GM19023 (cell line): ENCODE measurements at regions not wholly inside any gene's neighbourhood (a gene's known extent, or its start where the extent isn't known, plus 50 kb on each side); places are given as distances from the start of the nearest gene placed in this dataset.
"Not testable (repeated sequence)": the region's sequence is repeated elsewhere in the genome, so short reads cannot be mapped to it uniquely, and the experiment has no call there.

Experiments
- ATAC-seq: cut with Tn5 transposase; IDR thresholded peaks from one replicate; pipeline ENCODE4 v1.9.1; 2021; ENCODE audit warnings: mild to moderate bottlenecking, moderate library complexity; ENCODE audit not compliant: unreplicated experiment

DNA sequence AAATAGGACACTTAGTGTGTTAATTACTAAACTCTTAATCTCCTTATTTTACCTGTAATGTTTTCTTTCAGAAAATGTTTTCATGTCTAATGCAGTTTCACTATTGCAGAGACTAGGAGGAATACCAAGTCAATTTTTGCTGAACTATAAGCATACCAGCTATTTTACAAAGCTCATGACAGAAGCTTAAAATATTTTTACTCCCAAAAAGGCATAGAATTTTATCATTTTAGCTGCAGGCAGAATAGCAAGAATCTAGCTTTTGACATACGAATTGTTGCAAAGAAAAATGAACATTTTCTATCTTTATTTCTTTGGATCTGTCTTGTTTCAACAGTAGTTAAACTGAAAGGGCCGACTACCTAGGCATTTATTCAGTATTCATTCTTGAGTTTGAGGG is 366.9 kb downstream of the FAT3 start:
- ATAC-seq: no peak

DNA sequence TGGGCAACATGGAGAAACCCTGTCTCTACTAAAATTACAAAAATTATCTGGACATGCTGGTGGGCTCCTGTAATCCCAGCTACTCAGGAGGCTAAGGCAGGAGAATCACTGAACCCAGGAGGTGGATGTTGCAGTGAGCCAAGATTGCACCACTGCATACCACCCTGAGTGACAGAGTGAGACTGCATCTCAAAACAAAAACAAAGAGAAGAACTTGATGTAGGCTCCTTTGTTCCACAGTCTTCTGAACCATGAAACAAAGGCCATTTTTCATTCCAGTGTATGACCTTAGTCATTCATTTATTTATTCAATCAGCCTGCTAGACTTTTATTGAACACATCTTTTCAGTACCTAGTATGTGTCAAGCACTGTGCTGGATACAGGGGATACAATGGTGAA is 369.6 kb downstream of the FAT3 start:
- ATAC-seq: no peak

DNA sequence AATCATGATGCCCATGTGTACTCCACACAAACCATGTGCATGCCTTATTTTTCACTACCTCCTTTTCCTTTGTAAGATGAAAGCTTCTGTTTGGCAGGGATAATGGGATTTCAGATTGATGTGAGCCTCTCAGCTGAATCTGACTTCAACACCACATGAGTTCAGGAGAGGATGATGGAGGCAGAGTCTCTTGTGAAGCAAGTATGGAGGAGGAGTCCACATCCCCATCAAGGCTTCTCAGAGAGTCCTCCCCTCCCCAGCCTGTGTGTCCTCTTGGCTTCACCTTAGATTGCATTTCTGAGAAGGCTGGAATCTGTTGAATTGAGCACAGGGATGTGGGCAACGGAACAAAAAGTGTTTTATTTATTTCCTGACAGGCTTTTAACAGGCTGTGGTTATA is 370.4 kb downstream of the FAT3 start:
- ATAC-seq: no peak

DNA sequence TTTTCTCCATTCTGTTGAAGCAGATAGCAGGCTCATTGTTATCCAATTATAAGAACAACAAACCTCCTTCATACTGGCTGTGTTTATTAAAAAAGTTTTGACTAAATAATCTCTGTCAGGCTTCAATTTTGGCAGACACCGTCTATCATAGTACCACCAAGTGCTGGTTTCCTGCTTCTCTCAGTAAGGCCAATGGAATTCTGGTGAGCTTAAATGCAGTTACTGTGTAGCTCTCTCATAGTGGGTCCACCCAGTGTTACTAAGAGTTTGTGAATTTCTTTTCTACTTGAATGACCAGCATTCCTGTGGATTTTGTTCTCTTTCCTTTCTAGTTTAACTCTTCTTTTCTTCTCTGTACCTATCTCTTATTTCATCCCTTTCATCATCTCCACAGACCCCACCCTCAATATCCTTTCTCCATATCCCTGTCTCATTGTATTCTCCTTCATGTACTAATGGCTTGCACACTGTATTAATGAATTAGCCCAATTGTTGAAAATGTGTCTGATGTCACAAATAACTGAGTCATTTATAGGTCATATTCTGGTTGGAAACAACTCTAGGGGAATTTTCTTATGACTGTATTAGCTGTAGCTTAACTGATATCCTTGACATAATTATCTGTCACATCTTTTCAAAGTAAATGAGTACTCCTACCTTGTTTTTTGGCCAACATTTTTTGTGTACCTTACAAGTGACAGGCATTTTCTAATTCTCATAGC is 372.1 kb downstream of the FAT3 start:
- ATAC-seq: no peak

DNA sequence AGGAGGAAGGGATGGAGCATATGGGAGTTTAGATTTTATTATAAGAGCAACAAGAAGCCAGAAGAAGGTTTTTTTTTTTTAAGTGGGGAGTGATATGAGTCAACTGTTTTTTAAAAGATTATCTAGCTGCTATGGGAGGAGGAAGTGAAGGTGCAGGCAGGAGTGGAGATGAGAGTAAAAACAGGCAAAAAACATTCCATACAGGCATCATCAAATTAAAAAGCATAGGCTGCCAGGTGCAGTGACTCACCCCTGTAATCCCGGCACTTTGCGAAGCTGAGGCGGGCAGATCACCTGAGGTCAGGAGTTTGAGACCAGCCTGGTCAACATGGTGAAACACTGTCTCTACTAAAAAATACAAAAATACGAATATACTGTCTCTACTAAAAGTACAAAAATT is 368.4 kb upstream of the MTNR1B start:
- no peak for ATAC-seq

DNA sequence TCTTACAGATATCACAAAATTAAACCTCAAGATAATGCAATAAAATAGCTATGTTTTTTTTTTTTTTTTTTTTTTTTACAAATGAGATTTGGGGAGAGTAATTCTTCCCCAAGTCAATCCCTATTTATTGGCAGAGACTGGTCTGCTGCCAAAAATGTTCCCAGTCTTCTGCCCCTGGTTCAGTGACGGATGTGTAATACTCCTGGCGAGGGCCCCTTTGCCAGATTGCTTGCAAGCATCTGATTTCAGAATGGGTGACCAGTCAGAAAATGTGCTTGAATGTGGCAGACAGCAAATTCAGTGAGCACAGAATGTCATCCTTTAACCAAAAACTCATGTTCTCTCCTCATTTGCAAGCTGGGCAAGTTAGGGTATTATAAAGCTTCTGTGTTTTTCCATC is 363.8 kb upstream of the MTNR1B start:
- no peak for ATAC-seq

DNA sequence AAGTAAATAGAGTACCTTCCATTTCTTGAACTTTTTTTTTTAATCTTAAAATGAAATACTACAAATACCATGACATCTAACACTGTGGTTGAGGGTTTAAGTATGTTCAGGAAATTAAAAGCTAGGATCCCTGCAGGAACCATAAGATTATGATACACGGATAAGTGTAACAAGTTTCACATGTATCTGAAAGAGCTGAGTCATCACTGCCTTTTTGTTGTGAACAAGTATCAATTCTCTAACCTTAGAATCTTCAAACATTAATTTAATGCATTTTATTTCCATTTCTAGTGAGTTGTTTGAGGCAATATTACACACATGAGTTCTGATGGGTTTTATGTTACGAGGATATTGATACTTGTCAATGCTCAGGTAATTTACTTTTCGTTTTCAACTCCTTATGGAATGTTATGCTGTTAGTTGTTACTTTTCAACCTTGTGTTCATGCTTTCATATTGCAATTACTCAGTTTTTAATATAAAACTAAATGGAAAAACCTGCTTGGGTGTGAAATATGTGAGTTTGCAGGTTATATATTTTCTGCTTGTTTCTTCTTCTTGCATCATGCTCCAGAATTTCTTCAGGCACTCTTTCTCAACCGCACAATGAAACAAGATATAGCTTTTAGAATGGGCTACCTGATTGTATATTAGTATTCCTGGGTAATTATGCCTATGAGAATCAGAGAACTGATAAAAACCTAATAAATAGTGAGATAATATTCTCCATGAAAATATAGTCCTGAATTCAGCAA is 361.3 kb upstream of the MTNR1B start:
- no peak for ATAC-seq

DNA sequence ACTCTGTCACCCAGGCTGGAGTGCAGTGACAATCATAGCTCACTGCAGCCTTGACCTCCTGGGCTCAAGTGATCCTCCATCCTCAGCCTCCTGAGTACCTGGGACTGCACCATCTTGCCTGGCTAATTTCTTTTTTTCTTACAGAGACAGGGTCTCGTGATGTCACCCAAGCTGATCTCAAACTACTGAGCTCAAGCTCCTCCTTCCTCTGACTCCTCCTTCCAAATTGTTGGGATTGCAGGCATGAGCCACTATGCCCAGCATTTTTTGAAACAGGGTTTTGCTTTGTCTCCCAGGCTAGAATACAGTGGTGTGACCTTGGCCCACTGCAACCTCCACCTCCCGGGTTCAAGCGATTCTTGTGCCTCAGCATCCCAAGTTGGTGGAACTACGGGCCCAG is 358.3 kb upstream of the MTNR1B start:
- ATAC-seq: no peak

DNA sequence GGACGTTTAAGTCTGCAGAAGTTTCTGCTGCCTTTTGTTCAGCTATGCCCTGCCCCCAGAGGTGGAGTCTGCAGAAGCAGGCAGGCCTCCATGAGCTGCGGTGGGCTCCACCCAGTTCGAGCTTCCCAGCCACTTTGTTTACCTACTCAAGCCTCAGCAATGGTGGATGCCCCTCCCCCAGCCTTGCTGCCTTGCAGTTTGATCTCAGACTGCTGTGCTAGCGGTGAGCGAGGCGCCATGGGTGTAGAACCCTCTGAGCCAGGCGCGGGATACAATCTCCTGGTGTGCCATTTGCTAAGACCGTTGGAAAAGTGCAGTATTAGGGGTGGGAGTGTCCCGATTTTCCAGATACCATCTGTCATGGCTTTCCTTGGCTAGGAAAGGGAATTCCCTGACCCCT is 351.4 kb upstream of the MTNR1B start:
- not testable (repeated sequence) for ATAC-seq

DNA sequence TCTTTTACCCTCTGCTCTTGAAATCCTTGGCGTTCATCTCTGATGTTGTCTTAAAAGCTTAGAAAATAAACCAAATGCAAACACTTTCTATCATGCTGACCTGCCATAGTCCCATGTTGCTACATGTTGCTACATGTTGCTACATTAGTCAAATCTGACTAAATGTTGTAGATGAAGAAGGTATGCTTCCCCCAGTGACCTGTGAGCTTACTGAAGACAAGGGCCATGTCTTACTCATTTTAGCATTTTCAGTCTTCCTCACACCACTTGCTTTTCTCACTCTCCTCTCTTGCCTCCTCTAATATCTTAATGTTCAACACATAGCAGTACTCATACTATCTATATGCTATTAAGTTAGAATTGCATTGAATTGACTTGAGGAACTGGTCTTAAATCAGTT is 346.4 kb upstream of the MTNR1B start:
- ATAC-seq: no peak

DNA sequence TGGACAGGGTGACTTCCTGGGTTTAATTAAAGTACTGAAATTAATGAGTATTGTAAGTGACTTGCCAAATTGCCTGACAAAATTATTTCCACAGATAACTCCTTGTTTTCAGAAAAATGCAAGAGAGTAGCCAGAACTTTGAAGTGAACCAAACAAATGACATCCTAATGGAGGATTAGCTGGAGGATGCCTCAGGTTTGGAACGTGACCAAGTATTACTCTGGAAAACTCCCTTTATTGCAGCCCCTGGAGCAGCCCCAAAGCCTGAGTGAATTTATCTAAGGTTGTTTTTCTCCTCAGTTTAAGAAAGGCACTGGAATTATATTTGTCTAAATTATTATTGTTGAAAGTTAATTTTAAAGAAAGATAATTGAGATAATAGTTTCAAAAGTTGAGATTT is 343.6 kb upstream of the MTNR1B start:
- ATAC-seq: no peak

DNA sequence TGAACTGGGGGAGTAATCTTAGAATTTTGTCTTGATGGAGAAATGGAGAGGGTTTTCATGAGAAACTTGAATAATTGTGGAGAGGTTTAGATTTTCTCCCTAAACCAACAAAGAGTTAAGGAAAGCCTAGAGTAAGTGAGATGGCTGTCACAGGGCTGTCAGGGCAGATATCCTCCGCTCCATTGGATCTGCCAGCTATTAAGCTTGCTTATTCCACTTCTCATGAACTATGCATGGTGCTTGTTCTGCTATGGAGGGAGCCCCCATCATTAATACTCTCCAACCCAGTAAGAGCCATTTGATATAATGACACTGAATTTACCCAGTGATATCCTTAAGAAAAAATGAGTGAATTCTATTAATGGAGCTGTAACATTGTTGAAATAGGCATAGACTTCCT is 342.8 kb upstream of the MTNR1B start:
- ATAC-seq: no peak

DNA sequence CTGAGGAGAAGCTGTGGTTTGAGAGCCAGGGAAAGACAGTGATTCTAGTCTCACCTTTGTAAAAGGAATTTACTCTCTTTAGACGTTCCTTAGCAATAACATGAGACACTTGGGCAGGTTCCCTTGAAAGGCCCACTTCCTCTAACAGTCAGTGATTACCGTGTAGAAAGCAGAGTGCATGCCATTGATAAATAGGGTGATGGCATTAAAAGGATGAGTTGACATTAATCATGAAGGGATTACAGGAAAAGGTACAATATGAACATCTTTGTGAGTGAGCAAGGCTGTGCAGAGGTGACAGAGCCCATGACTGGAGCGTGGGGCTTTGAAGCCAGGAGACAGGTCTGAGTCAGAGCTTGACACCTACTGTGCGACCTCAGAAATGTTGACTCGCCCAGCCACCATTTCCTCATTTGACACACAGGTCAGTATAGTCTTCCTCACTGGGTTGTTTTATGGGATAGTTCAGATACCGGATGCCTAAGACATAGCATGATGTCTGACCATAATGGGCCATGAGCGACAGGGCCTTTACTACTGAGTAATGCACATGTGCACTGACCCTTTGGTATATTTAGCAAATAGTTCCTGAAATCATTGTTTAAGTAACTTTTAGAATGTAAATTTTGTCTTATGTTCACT is 341.7 kb upstream of the MTNR1B start:
- ATAC-seq: no peak

DNA sequence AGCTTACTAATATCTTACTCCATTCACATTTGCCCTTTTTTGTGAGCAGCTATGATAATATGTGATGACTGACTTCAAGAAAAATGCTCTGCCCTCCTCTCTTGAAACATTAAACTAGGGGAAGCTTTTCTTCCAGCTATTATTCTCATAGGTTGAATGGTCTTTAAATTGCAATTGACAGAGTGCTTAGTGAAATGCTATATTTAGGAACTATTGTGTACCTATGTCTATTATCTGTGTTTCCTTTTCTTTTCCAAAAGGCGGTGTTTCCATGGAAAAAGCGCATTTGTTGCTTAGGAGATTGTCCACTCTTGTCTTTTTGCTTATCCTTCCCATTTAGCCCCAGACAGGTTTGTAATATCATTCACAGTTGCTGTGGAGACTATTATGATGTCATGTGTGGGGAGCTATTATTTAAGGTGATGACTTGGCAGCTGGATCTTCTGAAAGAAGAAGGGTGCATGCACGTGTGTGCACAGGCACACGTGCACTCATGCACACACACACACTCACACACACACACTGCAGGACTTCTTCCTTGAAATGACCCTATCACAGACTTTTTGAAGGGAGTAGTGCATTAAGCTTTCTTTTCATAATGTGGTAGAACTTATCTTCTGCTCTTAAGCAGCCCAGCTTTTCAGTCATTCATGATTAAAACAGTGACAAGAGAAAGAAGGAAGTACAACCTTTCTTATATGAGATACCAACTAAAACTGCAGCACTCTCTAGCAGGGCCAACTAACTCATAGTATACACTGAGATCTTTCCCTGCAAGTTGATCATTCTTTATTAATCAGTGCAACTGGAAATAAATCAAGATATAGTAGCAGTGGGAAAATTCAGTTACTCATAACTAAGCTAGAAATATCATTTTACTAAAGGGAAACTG is 340.8 kb upstream of the MTNR1B start:
- no peak for ATAC-seq

DNA sequence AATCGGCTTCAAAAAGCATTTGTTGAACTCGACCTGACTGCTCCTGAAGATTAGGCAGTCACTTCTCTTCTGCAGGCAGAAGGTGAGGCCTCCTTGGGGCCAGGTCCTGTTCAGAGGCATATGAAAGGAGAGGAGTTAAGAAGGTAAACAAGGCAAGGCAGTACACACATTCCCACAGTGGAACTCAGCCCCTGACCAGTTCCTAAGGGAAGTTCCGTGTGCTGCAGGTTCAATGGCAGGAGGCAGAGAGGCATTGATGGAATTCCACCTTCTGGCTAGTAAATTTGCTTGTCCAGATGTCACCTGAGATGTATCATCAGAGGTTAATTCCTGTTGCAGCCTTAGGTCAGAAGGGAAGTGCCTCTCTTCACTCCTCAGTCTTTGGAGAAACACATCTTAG is 337.0 kb upstream of the MTNR1B start:
- no peak for ATAC-seq

DNA sequence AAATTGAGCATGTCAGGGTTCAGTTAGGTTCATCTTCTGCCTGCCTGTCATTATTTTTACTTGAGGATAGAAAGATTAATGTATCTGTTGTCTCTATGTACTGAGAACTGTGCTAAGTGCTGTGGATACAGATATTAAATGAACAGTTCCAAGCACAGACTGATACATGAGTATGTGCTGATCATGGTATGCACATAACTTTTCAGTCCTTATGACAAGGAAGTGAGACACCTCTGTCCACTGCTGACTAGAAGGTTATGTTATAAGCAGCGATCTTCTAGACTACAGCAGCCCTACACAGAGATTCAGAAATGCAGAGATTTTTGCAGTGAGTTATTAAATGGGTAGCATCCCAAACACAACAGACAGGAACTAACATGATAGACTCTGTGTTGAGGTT is 335.6 kb upstream of the MTNR1B start:
- no peak for ATAC-seq

DNA sequence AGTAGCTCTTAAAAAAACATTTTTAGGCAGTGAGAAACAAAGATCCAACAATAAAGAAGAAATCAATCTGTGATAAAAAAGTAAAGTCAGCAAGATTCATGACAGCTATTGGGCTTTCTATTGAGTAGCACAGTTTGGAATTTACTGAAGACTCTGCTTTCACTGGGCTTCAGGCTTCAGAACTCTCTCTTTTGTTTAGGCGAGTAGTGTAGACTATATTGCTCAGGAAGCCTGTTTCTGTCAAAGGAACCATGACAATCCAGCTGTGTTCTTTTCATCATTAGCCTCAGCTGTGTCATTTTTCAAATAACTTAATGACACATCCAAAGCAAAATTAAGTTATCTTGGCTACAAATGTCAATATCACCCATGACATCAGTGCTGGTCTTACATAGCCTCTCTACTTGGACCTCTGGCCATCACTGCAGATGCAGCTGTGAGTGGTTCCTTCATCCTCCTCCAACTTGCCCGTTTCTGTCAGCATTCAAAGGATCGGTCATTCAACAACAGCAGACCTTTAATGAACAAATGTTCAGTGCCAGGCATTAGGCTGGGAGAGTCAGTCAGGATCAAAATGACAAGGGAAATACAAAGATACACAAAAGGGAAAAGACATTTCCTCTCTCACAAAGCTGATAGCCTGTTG is 332.8 kb upstream of the MTNR1B start:
- ATAC-seq: no peak

DNA sequence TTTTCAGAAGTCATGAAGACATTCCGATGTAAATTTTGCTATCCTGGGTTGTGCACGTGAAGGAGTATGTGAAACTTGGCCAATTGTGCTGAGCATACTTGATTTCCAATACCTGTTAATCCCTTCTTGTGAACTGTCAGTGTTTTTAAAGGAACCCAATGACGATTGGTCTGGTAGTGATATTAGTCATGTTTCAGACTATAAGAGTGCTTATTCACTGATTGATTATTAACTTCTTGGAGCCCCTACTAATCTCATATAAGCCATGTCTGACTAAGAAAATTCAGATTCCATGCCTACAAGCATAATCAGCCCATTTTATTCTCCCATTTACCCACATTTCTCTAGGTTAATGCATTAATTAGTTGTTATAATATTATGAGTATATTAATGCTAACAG is 330.8 kb upstream of the MTNR1B start:
- no peak for ATAC-seq

DNA sequence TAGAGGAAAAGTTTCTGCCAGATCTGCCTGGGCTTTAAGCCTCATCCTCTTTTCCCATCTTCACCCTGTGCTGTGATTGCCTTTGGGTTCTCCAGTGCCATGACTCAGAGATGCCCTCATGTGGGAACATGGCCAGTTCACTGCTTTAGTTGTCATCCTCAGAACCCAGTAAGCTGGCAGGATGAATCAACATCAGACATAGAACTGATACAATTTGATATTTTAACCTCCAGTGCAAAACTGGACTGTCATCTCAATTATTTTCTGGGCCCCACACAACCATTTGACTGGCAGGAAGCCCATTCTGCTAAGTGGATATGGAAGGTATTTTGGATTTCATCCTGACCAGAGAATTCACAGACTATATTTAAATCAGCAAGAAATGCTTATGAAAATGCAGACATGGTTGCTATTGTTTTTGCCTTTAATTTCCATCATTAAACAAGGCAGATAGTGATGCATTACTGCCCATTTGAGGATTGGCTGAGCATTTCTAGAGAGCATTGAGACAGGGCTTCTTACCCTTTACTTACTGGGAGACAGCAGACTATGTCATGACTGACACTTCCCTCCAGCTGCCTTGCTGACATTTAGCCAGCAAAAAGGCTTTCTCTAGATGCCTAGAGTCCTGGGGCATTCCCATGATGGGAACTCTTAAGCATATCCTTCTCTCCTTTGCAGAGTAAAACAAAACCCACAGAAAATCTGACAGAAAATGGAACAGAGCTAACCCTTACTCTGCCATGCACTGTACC is 327.1 kb upstream of the MTNR1B start:
- no peak for ATAC-seq

DNA sequence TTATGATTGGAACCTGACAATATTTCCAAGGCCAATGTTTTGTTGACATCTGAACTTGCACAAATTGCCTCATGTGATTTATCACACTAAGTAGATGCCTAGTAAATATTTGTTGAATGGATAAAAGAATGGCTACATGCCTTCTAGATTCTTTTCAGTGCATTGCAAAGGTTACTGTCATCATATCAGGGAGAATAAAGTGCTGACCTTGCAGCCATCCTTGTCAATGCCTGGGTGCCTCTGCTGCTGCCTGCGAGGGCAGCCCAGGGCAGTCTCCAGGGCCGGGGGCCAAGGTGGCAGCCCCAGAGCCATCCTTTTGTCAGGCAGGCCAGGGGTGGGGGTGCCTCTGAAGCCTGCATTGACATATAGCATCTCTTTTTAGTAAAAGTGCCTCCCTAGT is 325.6 kb upstream of the MTNR1B start:
- ATAC-seq: no peak
